ENCODE measurements at regions not wholly inside any gene's neighbourhood (a gene's known extent, or its start where the extent isn't known, plus 50 kb on each side); places are given as distances from the start of the nearest gene placed in this dataset.
"Not testable (repeated sequence)": the region's sequence is repeated elsewhere in the genome, so short reads cannot be mapped to it uniquely, and the experiment has no call there.

GRCh38 chr1:8170059-8170835 lies 144.1 kb upstream of the ERRFI1 start:
- no peak for DNase-seq (ENCODE audit: low read depth in 2 of 3, low spot score in 2 of 3)

- peak in 1 of 3 experiments; percentile 38 for DNase-seq (ENCODE audit: low read depth in 2 of 3, low spot score in 2 of 3)
Observed at GRCh38 chr1:8169364-8170058, 143.4 kb upstream of the ERRFI1 start.

DNA sequence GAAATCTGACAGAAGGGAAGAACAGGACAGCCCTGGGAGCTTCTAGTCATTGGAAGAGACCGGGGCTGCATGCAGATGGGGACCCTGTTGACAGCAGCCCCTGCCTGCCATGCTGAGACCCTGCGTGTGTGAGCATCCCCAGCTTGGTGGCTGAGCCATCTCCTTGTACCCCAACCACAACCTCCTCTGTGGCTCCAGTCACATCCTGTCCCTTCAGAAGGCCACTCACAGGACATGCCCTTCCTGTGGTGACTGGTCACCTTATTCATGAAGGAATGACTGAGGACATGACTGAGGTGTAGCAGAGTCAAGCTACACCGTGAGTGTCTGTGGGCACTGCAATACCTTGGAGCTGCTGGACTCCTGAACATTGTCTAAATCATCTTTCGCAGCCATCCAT lies 141.8 kb upstream of the ERRFI1 start:
- DNase-seq (ENCODE audit: low read depth in 2 of 3, low spot score in 2 of 3), result no peak

GRCh38 chr1:8166406-8166805 lies 140.3 kb upstream of the ERRFI1 start:
- no peak for DNase-seq (ENCODE audit: low read depth in 2 of 3, low spot score in 2 of 3)

- no peak for DNase-seq (ENCODE audit: low read depth in 2 of 3, low spot score in 2 of 3)
Observed at GRCh38 chr1:8165595-8166360, 139.7 kb upstream of the ERRFI1 start.

GRCh38 chr1:8164670-8165069 lies 138.6 kb upstream of the ERRFI1 start:
- no peak for DNase-seq (ENCODE audit: low read depth in 2 of 3, low spot score in 2 of 3)

DNA sequence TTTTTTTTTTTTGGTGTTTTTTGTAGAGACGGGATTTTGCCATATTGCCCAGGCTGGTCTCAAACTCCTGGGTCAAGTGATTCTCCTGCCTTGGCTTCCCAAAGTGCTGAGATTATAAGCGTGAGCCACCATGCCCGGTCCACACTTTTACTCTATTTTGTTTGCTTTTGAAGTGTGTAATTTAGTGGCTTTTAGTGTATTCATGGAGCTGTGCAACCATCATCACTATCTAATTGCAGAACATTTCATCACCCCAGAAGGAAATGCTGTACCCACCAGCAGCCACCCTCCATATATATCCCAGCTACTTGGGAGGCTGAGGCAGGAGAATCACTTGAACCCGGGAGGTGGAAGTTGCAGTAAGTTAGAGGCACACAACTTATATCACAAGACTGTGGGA lies 136.9 kb upstream of the ERRFI1 start:
- DNase-seq (ENCODE audit: low read depth in 2 of 3, low spot score in 2 of 3), result no peak

DNA sequence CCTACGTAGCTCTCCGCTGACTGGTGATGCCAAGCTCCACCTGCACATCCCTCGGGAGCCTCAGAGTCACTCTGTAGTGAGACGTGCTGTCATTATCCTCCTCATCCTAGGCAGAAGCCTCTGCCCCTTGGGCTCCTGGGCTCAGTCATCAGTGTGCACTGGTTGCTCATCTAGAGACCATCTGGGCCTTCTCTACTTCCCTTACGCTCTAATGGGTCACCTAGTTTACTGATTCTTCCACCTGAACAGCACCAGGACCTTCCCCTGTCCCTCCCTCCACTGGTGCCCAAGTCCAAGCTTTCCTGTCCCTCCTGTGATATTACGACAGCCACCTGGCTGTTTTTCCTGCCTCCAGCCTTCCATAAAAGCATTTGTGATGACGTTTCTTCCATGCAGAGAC lies 136.1 kb upstream of the ERRFI1 start:
- no peak for DNase-seq (ENCODE audit: low read depth in 2 of 3, low spot score in 2 of 3)

GRCh38 chr1:8161546-8162105 lies 135.5 kb upstream of the ERRFI1 start:
- no peak for DNase-seq (ENCODE audit: low read depth in 2 of 3, low spot score in 2 of 3)

DNA sequence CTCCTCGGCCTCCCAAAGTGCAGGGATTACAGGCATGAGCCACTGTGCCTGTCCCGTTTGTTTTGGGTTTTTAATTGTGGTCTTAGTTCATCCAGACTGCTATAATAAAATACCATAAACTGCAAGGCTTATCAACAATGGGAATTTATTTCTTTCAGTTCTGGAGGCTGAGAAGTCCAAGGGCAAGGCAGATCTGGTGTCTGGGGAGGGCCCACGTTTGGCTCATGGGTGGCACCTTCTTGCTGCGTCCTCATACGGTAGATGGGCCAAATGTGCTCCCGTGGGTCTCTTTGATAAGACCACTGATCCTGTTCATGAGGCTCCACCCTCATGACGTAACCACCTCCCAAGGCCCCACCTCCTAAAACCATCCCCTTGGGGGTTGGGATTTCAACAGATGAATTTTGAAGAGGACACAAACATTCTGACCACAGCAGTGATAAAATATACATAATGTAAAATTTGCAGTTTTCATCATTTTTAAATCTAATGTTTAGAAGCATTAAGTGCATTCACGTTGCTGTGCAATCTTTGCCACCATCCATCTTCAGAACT lies 133.4 kb upstream of the ERRFI1 start:
- DNase-seq (ENCODE audit: low read depth in 2 of 3, low spot score in 2 of 3), result no peak

GRCh38 chr1:8158995-8159394 lies 132.9 kb upstream of the ERRFI1 start:
- DNase-seq (ENCODE audit: low read depth in 2 of 3, low spot score in 2 of 3), result no peak

DNA sequence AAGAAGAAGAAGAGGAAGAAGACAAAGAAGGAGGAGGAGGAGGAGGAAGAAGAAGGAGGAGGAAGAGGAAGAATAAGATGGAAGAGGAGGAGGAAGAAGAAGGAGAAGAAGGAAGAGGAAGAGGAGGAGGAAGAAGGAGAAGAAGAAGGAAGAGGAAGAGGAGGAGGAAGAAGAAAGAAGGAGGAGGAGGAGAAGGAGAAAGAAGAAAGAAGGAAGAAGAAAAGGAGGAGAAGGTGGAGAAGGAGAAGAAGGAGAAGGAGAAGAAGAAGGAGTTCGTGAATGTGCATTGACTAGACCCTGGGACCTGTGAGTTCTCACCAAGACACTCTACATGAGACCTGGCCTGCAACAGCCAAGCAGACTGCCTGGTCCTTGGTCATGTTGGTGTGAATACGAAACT lies 131.7 kb upstream of the ERRFI1 start:
- no peak for DNase-seq (ENCODE audit: low read depth in 2 of 3, low spot score in 2 of 3)

DNA sequence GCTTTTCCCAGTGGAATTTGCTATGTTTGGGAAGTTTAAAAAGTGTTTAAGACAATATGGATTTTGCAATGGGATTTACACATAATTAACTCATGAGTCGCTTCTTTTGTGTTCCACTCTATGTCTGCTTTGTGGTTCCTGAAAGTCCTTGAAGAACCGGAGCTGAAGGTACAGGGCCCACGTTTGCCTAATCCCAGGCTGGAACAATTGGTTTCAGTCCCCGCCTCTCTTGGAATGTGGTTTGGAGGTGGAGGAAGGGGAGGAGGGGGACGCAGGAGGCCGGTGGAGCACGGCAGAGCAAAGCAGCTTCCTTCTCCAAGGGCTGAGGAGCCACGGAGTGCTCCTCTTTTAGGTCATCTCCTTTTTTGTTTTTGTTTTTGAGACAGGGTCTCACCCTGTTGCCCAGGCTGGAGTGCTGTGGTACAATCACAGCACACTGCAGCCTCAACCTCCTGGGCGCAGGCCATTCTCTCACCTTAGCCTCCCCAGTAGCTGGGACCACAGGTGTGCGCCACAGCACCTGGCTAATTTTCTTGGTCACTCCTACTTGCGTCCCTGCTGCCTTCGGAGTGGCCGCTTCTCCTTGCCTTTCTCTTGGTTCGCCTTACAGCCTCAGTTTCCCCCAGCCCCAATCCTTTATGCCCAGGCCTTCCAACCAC lies 129.5 kb upstream of the ERRFI1 start:
- DNase-seq (ENCODE audit: low read depth in 2 of 3, low spot score in 2 of 3), result no peak

DNA sequence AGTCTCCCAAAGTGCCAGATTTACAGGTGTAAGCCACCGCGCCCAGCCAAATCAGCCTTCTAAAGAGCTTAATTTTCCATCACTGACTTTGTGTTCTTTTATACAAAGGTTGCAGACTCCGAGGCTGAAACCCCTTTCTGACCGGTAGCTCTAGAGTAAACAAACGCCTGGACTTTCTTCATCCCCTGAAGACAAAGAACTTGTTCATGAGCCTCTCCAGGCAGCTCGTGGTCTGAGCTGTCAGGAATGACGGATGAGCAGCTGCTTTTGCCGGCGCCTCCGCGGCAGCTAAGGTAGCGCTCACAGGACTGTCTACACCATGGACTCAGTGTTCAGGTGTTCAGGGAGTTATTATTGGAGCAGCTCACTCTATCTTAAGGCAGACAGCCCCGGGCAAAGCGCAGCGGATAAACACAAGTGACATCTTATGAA lies 128.5 kb upstream of the ERRFI1 start:
- DNase-seq (ENCODE audit: low read depth in 2 of 3, low spot score in 2 of 3), result no peak

- DNase-seq (ENCODE audit: low read depth in 2 of 3, low spot score in 2 of 3), result no peak
Observed at GRCh38 chr1:8153961-8154360, 127.9 kb upstream of the ERRFI1 start.

- peak in 1 of 3 experiments; percentile 15 for DNase-seq (ENCODE audit: low read depth in 2 of 3, low spot score in 2 of 3)
Observed at GRCh38 chr1:8152731-8153702, 126.9 kb upstream of the ERRFI1 start.

- no peak for DNase-seq (ENCODE audit: low read depth in 2 of 3, low spot score in 2 of 3)
Observed at GRCh38 chr1:8151647-8152046, 125.5 kb upstream of the ERRFI1 start.

DNA sequence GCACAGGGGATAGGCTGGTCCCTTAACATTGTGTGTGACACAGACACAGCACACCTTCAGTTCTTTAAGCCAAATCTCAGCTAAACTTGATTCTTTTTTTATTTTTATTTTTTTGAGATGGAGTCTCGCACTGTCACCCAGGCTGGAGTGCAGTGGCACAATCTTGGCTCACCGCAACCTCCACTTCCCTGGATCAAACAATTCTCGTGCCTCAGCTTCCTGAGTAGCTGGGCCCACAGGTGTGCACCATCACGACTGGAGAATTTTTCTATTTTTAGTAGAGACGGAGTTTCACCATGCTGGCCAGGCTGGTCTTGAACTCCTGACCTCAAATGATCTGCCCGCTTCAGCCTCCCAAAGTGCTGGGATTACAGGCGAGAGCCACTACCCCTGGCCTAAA lies 123.6 kb upstream of the ERRFI1 start:
- DNase-seq (ENCODE audit: low read depth in 2 of 3, low spot score in 2 of 3), result not testable (repeated sequence)

- DNase-seq (ENCODE audit: low read depth in 2 of 3, low spot score in 2 of 3), result no peak
Observed at GRCh38 chr1:8147956-8148355, 121.8 kb upstream of the ERRFI1 start.
